ENCODE measurements at regions not wholly inside any gene's neighbourhood (a gene's known extent, or its start where the extent isn't known, plus 50 kb on each side); places are given as distances from the start of the nearest gene placed in this dataset.

DNA sequence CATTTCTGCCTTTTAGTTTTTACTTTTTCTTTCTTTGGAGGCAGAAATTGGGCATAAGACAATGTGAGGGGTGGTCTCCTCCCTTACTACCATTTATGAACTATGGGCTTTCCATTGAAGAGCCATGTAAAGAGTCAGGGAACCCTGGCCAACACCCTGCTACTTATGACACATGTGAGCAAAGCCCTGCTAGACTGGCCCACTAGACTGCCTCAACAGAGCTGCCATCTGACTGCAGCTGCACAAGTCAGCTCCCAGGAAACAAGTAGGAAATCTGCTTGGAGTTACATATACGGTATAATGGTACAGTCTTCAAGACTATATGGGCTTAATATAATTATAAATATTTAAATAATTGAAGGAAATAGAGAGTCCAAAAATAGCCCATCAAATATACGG is 816.8 kb downstream of the TRIB2 start:
- no TSS peak for BruUV-seq (replicated peaks)
- H2AFZ ChIP-seq (ENCODE audit: low read length), result no peak overlapping the region
- peak overlapping the region; percentile 64 to 73 (median 72) for H3K4me3 ChIP-seq (replicated peaks in 1 of 3; ENCODE audit: insufficient read depth in 1 of 3, low read depth in 2 of 3, low read length in 3 of 3)
- TF ChIP-seq ZNF552 (CRISPR knock-in tag; IDR thresholded peaks at IDR 0.05; ENCODE audit: borderline replicate concordance) (no peak), ZNF644 (CRISPR knock-in tag; IDR thresholded peaks at IDR 0.05; ENCODE audit: low read depth) (peak; percentile 88), XRCC5 (optimal IDR thresholded peaks at IDR 0.05; ENCODE audit: low read length) (no peak), ZSCAN22 (CRISPR knock-in tag; IDR thresholded peaks at IDR 0.05) (peak; percentile 85), FOXO1 (CRISPR knock-in tag; IDR thresholded peaks at IDR 0.05) (no peak), SRSF4 (IDR thresholded peaks at IDR 0.05; ENCODE audit: low read depth, low read length, poor library complexity, severe bottlenecking) (no peak), RNF2 (conservative IDR thresholded peaks at IDR 0.05; ENCODE audit: low read depth) (no peak), ZNF558 (CRISPR knock-in tag; IDR thresholded peaks at IDR 0.05; ENCODE audit: borderline replicate concordance) (no peak), SP4 (CRISPR knock-in tag; IDR thresholded peaks at IDR 0.05) (no peak), GTF2F1 (IDR thresholded peaks at IDR 0.05; ENCODE audit: low read length) (no peak), SRY (CRISPR knock-in tag; IDR thresholded peaks at IDR 0.05) (no peak)
- no peaks in the 10 kb centered on the region for H3K36me3 ChIP-seq (replicated peaks in 1 of 2; ENCODE audit: control insufficient read depth in 1 of 2, insufficient read depth in 2 of 2, low read length in 2 of 2)
- peak overlapping the region; percentile 63 for H3K4me2 ChIP-seq (ENCODE audit: low read depth, low read length)
- ATAC-seq (peak; percentile 94), DNase-seq (ENCODE audit: low spot score) (peak; percentile 63), FAIRE-seq (no peak)
- H3K79me2 ChIP-seq (ENCODE audit: insufficient read depth, low read length), result peaks cover 24% of the 10 kb centered on the region
- 0 out of 2 replicates have a peak overlapping the region, but pooled peaks have one; percentile 15 for H3K9ac ChIP-seq (ENCODE audit: insufficient read depth, low read depth, low read length)
- ChIA-PET POLR2A (no interaction called here), CTCF (ENCODE audit: low intra/inter-chr PET ratio, low total read pairs) (no interaction called here)
- peaks cover 15% of the 10 kb centered on the region; the same call in 1 of the 2 replicates for H3K4me1 ChIP-seq (ENCODE audit: insufficient read depth, low read length)
- peaks cover 47% of the 10 kb centered on the region for H3K9me3 ChIP-seq (ENCODE audit: low read length)
- intact Hi-C loops (cut with micrococcal nuclease; ENCODE audit: unreplicated experiment) (no loop called here), in situ Hi-C loops (cut with HindIII; ENCODE audit: extremely low pct_ligation_motif_present, low pct_unique_long_range_greater_than_20kb) (no loop called here)
- H4K20me1 ChIP-seq (ENCODE audit: insufficient read depth, low read length), result no peaks in the 10 kb centered on the region
- H3K27me3 ChIP-seq (ENCODE audit: control insufficient read depth in 1 of 2, insufficient read depth in 2 of 2, low read length in 2 of 2), result no peaks in the 10 kb centered on the region; a peak in 1 of 5 replicates
- 36% methylated on average over 2 of the region's 2 CpGs for WGBS (ENCODE audit: low lambda C conversion rate)
- peak overlapping the region; percentile 65 for H3K27ac ChIP-seq (ENCODE audit: extremely low read length, insufficient read depth, low read length)

DNA sequence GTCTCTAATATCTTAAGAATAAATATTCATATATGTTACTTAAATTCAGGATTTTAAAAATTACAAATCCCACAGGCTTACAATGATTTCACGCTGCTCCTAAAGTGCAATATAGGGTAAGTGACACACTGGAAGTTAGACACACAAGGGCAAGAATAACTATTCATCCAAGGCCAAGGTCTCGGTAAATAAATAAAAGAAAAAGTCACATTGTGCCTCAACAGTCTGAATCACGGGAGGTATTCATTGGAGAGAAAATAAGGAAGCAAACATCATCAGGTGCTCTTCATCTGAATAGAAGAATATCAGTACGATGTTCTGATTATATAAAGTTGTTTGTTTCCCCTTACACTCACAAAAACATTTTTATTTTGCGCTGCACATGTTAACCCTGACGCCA is 820.2 kb downstream of the TRIB2 start:
- no peak for ATAC-seq
- Histone ChIP-seq H3K79me2 (ENCODE audit: insufficient read depth, low read length) (peaks cover 11% of the 10 kb centered on the region), H2AFZ (ENCODE audit: low read length) (no peak overlapping the region), H3K36me3 (replicated peaks in 1 of 2; ENCODE audit: control insufficient read depth in 1 of 2, insufficient read depth in 2 of 2, low read length in 2 of 2) (no peaks in the 10 kb centered on the region), H3K9ac (ENCODE audit: insufficient read depth, low read depth, low read length) (no peak overlapping the region), H3K27me3 (ENCODE audit: control insufficient read depth in 1 of 2, insufficient read depth in 2 of 2, low read length in 2 of 2) (no peaks in the 10 kb centered on the region; a peak in 1 of 5 replicates), H3K4me2 (ENCODE audit: low read depth, low read length) (peak overlapping the region; percentile 48), H3K27ac (ENCODE audit: extremely low read length, insufficient read depth, low read length) (no peak overlapping the region), H3K4me1 (ENCODE audit: insufficient read depth, low read length) (peaks cover 16% of the 10 kb centered on the region; the same call in 1 of the 2 replicates), H4K20me1 (ENCODE audit: insufficient read depth, low read length) (no peaks in the 10 kb centered on the region), H3K9me3 (ENCODE audit: low read length) (peaks cover 70% of the 10 kb centered on the region), H3K4me3 (replicated peaks in 1 of 3; ENCODE audit: insufficient read depth in 1 of 3, low read depth in 2 of 3, low read length in 3 of 3) (peak overlapping the region in 2 of 3 experiments; percentile 20 to 30; a peak in 4 of 6 replicates)
- POLR2A ChIA-PET, result no interaction called here
- in situ Hi-C loops (cut with HindIII; ENCODE audit: extremely low pct_ligation_motif_present, low pct_unique_long_range_greater_than_20kb), result no loop called here
- no TSS peak for BruUV-seq (replicated peaks)
- CTCF ChIA-PET (ENCODE audit: low intra/inter-chr PET ratio, low total read pairs), result no interaction called here
- FAIRE-seq, result no peak
- intact Hi-C loops (cut with micrococcal nuclease; ENCODE audit: unreplicated experiment), result no loop called here
- 19% methylated on average over 6 of the region's 6 CpGs for WGBS (ENCODE audit: low lambda C conversion rate)
- DNase-seq (ENCODE audit: low spot score), result peak; percentile 12
- TF ChIP-seq, protein P1, sequence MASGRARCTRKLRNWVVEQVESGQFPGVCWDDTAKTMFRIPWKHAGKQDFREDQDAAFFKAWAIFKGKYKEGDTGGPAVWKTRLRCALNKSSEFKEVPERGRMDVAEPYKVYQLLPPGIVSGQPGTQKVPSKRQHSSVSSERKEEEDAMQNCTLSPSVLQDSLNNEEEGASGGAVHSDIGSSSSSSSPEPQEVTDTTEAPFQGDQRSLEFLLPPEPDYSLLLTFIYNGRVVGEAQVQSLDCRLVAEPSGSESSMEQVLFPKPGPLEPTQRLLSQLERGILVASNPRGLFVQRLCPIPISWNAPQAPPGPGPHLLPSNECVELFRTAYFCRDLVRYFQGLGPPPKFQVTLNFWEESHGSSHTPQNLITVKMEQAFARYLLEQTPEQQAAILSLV (CRISPR knock-in tag; IDR thresholded peaks at IDR 0.05; ENCODE audit: borderline replicate concordance), result no peak
- TF ChIP-seq ZNF644 (CRISPR knock-in tag; IDR thresholded peaks at IDR 0.05; ENCODE audit: low read depth), result no peak
- TF ChIP-seq, protein P2, sequence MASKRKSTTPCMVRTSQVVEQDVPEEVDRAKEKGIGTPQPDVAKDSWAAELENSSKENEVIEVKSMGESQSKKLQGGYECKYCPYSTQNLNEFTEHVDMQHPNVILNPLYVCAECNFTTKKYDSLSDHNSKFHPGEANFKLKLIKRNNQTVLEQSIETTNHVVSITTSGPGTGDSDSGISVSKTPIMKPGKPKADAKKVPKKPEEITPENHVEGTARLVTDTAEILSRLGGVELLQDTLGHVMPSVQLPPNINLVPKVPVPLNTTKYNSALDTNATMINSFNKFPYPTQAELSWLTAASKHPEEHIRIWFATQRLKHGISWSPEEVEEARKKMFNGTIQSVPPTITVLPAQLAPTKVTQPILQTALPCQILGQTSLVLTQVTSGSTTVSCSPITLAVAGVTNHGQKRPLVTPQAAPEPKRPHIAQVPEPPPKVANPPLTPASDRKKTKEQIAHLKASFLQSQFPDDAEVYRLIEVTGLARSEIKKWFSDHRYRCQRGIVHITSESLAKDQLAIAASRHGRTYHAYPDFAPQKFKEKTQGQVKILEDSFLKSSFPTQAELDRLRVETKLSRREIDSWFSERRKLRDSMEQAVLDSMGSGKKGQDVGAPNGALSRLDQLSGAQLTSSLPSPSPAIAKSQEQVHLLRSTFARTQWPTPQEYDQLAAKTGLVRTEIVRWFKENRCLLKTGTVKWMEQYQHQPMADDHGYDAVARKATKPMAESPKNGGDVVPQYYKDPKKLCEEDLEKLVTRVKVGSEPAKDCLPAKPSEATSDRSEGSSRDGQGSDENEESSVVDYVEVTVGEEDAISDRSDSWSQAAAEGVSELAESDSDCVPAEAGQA (IDR thresholded peaks at IDR 0.05; ENCODE audit: low read depth), result no peak
- TF ChIP-seq, protein P2 (CRISPR knock-in tag; IDR thresholded peaks at IDR 0.05; ENCODE audit: borderline replicate concordance), result no peak

Measured in HepG2 (cell line).